Fibroblast of lung (primary cell): ENCODE measurements at regions not wholly inside any gene's neighbourhood (a gene's known extent, or its start where the extent isn't known, plus 50 kb on each side); places are given as distances from the start of the nearest gene placed in this dataset.

Experiments
- EZH2 ChIP-seq: IDR thresholded peaks from 2 replicates; pipeline ENCODE4 v1.5.1; 2012; ENCODE audit warnings: low read length, control low read depth, mild to moderate bottlenecking; ENCODE audit errors: missing control alignments
- TF ChIP-seq, protein P1 (sequence below), 2 donors: IDR thresholded peaks in 1 of 2; conservative IDR thresholded peaks in 1 of 2; 1 replicate in 1 of 2; 2 replicates in 1 of 2; pipeline ENCODE4 v1.5.1; 2011 to 2012; ENCODE audit warnings: low read length in 2 of 2, control low read depth in 1 of 2, inconsistent platforms in 1 of 2, low read depth in 1 of 2, mild to moderate bottlenecking in 1 of 2

DNA sequence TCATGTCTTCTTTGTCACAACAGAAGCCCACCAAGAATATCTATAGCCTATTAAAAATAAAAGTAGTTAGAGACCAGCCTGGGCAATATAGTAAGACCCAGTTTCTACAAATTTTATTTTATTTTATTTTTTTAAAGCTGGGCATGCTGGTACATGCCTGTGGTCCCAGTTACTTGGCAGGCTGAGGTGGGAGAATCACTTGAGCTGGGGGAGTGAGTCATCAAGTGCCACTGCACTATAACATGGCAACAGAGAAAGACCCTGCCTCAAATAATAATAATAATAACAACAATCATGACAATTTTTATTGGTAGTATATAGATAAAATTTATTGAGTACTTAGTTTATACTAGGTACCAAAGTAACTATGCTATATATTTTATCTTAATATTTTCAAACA is 93.0 kb upstream of the NPFFR2 start:
- TF ChIP-seq, protein P1, sequence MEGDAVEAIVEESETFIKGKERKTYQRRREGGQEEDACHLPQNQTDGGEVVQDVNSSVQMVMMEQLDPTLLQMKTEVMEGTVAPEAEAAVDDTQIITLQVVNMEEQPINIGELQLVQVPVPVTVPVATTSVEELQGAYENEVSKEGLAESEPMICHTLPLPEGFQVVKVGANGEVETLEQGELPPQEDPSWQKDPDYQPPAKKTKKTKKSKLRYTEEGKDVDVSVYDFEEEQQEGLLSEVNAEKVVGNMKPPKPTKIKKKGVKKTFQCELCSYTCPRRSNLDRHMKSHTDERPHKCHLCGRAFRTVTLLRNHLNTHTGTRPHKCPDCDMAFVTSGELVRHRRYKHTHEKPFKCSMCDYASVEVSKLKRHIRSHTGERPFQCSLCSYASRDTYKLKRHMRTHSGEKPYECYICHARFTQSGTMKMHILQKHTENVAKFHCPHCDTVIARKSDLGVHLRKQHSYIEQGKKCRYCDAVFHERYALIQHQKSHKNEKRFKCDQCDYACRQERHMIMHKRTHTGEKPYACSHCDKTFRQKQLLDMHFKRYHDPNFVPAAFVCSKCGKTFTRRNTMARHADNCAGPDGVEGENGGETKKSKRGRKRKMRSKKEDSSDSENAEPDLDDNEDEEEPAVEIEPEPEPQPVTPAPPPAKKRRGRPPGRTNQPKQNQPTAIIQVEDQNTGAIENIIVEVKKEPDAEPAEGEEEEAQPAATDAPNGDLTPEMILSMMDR (conservative IDR thresholded peaks at IDR 0.05 in 1 of 2, IDR thresholded peaks at IDR 0.05 in 1 of 2; ENCODE audit: low read depth in 1 of 2, low read length in 2 of 2): no peak
- TF ChIP-seq EZH2: no peak
